ENCODE measurements at regions not wholly inside any gene's neighbourhood (a gene's known extent, or its start where the extent isn't known, plus 50 kb on each side); places are given as distances from the start of the nearest gene placed in this dataset.
"Not testable (repeated sequence)": the region's sequence is repeated elsewhere in the genome, so short reads cannot be mapped to it uniquely, and the experiment has no call there.

DNA sequence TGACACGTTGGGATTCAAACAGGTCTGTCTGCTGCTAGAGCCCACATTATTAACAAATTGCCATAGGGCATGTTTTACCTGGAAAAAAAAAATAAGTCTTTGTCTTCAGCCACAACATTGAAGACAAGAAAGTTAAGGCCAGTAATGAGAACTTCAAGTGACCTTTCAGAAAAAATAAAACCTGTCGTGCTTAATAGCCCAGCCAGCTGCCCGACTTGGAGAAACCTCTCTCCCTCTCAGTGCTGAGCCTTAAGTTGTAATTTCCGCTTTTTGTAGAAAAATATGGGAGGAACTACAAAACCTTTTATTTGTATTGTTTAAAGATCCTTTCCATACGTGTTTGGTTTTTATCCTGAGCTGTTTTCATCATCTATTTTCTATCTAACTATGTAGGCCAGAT is 454.3 kb upstream of the SLITRK6 start:
- no CpG with 5 or more reads among the region's 5 CpGs for WGBS, 2 experiments (ENCODE audit: insufficient coverage in 1 of 2, insufficient read length in 1 of 2)
- H3K4me1 Mint-ChIP-seq; H3K4me1 ChIP-seq (ENCODE audit: control insufficient read depth, insufficient read depth, low read length); DNase-seq; H3K27me3 ChIP-seq (ENCODE audit: control insufficient read depth, insufficient read depth, low read length, poor library complexity, severe bottlenecking); H3K36me3 ChIP-seq (ENCODE audit: control insufficient read depth, insufficient read depth, low read length); H3K27ac Mint-ChIP-seq; H3K9me3 Mint-ChIP-seq; H3K4me3 ChIP-seq (ENCODE audit: low read length); H3K27ac ChIP-seq (ENCODE audit: low read depth, low read length); H3K36me3 Mint-ChIP-seq (ENCODE audit: low read depth); H3K4me3 Mint-ChIP-seq; H3K9me3 ChIP-seq (ENCODE audit: control insufficient read depth, low read length); H3K9ac ChIP-seq (ENCODE audit: extremely low read depth, low read length, poor library complexity, severe bottlenecking); H3K27me3 Mint-ChIP-seq (ENCODE audit: insufficient read depth): not testable (repeated sequence)

DNA sequence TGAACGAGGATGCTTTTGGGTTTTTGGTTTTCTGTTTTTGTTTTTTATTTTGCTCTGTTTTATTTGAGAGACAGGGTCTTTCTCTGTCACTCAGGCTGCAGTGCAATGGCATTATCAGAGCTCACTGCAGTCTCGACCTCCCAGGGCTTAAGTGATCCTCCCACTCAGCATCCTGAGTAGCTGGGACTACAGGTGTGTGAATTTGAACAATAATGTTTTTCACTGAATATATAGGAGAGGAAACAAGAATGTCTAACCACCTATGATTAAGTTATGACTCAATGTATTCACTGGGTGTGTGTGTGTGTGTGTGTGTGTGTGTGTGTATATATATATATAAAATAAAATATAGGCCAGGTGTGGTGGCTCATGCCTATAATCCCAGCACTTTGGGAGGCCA is 456.6 kb upstream of the SLITRK6 start:
- not testable (repeated sequence) for H3K4me3 Mint-ChIP-seq; H3K4me1 Mint-ChIP-seq; H3K27me3 ChIP-seq (ENCODE audit: control insufficient read depth, insufficient read depth, low read length, poor library complexity, severe bottlenecking); H3K4me3 ChIP-seq (ENCODE audit: low read length); H3K27ac ChIP-seq (ENCODE audit: low read depth, low read length); H3K27ac Mint-ChIP-seq; H3K36me3 ChIP-seq (ENCODE audit: control insufficient read depth, insufficient read depth, low read length); H3K9me3 ChIP-seq (ENCODE audit: control insufficient read depth, low read length); H3K4me1 ChIP-seq (ENCODE audit: control insufficient read depth, insufficient read depth, low read length); H3K27me3 Mint-ChIP-seq (ENCODE audit: insufficient read depth); DNase-seq; H3K9me3 Mint-ChIP-seq; H3K36me3 Mint-ChIP-seq (ENCODE audit: low read depth); H3K9ac ChIP-seq (ENCODE audit: extremely low read depth, low read length, poor library complexity, severe bottlenecking)
- WGBS, 2 experiments (ENCODE audit: insufficient coverage in 1 of 2, insufficient read length in 1 of 2): no CpG with 5 or more reads among the region's 2 CpGs

DNA sequence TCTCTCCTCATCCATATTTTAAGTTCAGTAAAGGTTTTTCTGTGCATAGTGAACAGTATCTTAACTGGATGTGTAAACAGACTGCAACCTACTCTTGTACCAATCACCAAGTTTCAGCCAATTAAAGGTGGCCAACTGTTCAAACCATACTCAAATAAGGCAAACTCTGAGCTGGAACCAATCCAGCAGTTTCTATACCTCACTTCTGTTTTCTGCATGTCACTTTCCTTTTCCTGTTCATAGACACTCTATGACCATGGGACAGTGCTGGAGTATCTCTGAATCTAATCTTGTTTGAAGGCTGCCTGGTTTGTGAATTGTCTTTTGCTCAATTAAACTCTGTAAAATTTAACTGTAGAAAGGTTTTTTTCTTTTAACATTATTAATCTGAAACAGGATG is 470.3 kb upstream of the SLITRK6 start:
- peaks cover 3% of the 10 kb centered on the region for H3K36me3 Mint-ChIP-seq (ENCODE audit: low read depth)
- Histone ChIP-seq H3K9ac (ENCODE audit: extremely low read depth, low read length, poor library complexity, severe bottlenecking) (no peak overlapping the region), H3K27ac (ENCODE audit: low read depth, low read length) (no peak overlapping the region), H3K36me3 (ENCODE audit: control insufficient read depth, insufficient read depth, low read length) (no peaks in the 10 kb centered on the region), H3K27me3 (ENCODE audit: control insufficient read depth, insufficient read depth, low read length, poor library complexity, severe bottlenecking) (no peaks in the 10 kb centered on the region), H3K4me1 (ENCODE audit: control insufficient read depth, insufficient read depth, low read length) (no peaks in the 10 kb centered on the region), H3K9me3 (ENCODE audit: control insufficient read depth, low read length) (no peaks in the 10 kb centered on the region), H3K4me3 (ENCODE audit: low read length) (no peak overlapping the region)
- no peak overlapping the region for H3K4me3 Mint-ChIP-seq
- TF ChIP-seq CTCF (conservative IDR thresholded peaks at IDR 0.05): no peak
- H3K27ac Mint-ChIP-seq: no peak overlapping the region
- no peaks in the 10 kb centered on the region for H3K27me3 Mint-ChIP-seq (ENCODE audit: insufficient read depth)
- no peaks in the 10 kb centered on the region for H3K9me3 Mint-ChIP-seq
- DNase-seq: no peak
- H3K4me1 Mint-ChIP-seq: no peaks in the 10 kb centered on the region

GRCh38 chr13:86282442-86282841 is 483.2 kb upstream of the SLITRK6 start:
- H3K4me1 ChIP-seq (ENCODE audit: control insufficient read depth, insufficient read depth, low read length): no peaks in the 10 kb centered on the region
- no peaks in the 10 kb centered on the region for H3K36me3 ChIP-seq (ENCODE audit: control insufficient read depth, insufficient read depth, low read length)
- no peaks in the 10 kb centered on the region for H3K27me3 ChIP-seq (ENCODE audit: control insufficient read depth, insufficient read depth, low read length, poor library complexity, severe bottlenecking)
- no peak for DNase-seq
- no peak overlapping the region for H3K27ac Mint-ChIP-seq
- no peaks in the 10 kb centered on the region for H3K4me1 Mint-ChIP-seq
- no peaks in the 10 kb centered on the region for H3K9me3 ChIP-seq (ENCODE audit: control insufficient read depth, low read length)
- 0% methylated on average over 1 of the region's 2 CpGs for WGBS, 2 experiments (ENCODE audit: insufficient coverage in 1 of 2, insufficient read length in 1 of 2)
- H3K36me3 Mint-ChIP-seq (ENCODE audit: low read depth): no peaks in the 10 kb centered on the region
- H3K9ac ChIP-seq (ENCODE audit: extremely low read depth, low read length, poor library complexity, severe bottlenecking): no peak overlapping the region
- H3K27me3 Mint-ChIP-seq (ENCODE audit: insufficient read depth): no peaks in the 10 kb centered on the region
- no peaks in the 10 kb centered on the region for H3K9me3 Mint-ChIP-seq
- no peak overlapping the region for H3K4me3 Mint-ChIP-seq
- H3K27ac ChIP-seq (ENCODE audit: low read depth, low read length): no peak overlapping the region
- no peak for TF ChIP-seq CTCF (conservative IDR thresholded peaks at IDR 0.05)
- no peak overlapping the region for H3K4me3 ChIP-seq (ENCODE audit: low read length)

All from endodermal cell (in vitro differentiated cells).